Fibroblast of skin of scalp (primary cell): ENCODE measurements at regions not wholly inside any gene's neighbourhood (a gene's known extent, or its start where the extent isn't known, plus 50 kb on each side); places are given as distances from the start of the nearest gene placed in this dataset.

Experiments used
- DNase-seq: peaks from one replicate; pipeline ENCODE4 v3.0.0-alpha.2; 2013

DNA sequence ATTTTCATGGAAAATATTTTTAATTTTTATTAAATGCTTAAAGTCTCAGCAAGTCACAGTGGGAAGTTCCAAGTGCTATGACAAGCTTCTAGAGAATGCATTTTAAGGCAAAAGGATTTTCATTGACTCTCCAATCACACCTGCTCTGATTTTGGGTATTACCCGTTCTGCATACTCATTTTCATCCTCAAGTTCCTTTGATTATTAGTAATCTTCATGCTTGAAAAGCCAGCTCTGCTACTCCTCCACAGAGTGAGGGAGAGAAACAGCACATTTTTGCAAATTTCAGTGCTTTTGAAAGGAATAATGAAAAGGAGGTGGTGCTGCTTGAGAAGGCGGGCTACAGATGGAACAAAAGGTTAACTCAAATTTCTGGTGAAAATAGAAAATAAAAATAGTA is 450.7 kb downstream of the NSUN3 start:
- DNase-seq, result no peak

DNA sequence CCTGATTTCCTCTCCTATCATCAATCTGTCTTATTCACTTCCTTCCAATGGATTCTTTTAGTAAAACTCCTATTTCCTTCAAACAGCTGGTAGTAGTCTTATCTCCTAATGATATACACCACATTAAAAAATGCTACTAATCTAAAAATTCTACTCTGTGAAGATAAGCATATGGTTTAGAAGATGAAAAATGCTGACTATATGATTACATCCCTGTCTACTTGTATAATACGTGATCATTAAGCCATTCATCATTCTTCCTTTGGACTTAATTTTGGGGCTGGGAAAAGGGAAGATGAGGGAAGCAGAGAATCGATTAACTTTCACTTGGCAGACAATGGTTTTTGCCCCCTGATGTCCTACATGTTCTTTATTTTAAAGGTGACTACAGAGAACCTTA is 453.1 kb downstream of the NSUN3 start:
- DNase-seq, result no peak

DNA sequence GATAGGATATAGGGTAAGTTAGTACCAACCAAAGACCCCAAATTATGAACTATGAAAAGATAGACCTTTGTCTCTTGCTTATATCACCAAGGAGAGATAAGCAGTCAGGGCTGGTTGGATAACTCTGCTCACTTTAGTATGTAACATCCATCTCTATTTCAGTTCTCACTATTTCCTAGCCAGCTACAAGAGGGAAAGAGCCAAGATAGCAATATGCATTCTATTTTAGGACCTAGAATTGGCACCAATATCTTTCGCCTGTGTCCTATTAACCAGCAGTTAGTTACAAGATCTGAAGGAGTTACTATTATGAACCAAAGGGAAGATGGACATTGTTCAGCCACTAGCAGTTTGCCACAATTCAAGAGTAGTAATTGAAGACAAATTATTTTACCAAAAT is 457.5 kb downstream of the NSUN3 start:
- no peak for DNase-seq

DNA sequence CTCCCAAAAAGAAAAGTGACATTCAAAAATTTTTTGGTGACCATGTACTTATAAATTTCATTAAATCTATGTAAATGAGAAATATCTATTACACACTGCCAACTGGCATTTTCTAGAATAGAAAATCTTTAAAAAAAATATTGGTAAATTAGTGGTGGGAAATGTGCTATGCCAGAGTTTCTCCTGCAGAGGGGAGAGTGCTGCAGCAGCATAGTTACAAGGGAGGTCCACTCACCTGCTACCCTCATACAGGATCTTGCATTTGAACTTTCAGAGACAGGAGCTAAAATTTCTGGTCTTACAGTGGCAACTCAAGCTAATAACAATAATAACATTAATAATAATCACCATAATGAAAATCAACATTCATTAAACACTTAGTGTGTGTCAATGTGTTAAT is 459.6 kb downstream of the NSUN3 start:
- DNase-seq, result no peak

DNA sequence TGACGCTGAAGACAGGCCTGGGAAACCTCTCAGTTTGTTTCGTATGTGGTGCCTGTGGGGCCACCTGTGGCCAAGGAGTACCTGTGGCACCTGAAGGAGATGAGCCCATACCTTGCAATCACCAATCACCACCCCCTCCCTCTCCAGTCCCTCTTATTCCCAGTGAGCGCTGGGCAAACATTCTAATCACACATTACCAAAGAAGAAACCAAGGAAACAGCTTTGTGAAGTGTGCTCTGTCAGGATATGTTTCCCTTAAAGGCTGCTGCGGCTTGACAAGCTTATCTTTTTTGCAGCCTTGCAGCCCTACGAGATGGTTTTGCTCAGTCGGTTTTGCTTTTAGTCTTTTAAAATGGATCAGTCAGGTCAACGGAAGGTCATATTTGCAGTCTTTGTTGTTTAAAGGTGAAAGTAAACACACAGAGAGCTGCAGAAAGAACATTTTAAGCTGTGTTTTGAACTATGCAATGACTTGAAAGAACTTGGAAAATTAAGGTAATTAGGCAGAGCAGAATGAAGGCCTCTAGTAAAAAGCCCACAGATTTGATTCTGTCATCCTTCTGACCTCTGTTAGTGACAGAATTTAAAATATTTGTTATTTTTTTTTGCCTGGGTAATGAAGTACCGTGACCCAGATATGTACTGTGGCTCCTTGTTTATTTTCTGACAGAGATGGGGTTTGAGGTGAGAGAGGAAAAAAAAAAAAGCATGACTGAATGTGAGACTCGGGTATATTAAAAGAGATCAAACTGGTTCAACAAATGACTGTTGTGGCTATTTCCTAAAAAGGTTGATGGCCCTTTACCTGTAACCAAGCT is 461.4 kb downstream of the NSUN3 start:
- DNase-seq, result no peak

DNA sequence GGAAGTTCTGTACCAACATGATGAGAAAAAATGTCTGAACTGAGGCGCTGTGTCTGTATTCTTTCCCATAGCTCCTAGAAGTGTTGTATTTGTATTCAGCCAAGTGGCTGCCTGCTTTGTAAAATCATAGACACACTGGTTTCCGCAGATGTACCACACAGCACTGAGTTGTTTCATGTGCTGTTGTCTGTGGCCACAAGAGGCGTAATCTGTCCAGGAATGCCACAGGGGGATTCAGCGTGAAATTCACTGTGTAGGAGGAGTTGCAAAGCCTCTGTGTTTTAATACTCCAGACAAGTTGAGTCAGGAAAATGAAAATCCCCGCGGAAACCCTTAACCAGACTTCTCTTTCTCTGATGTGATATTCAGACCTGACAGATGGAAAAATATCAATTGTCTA is 462.2 kb downstream of the NSUN3 start:
- DNase-seq, result peak; percentile 39

DNA sequence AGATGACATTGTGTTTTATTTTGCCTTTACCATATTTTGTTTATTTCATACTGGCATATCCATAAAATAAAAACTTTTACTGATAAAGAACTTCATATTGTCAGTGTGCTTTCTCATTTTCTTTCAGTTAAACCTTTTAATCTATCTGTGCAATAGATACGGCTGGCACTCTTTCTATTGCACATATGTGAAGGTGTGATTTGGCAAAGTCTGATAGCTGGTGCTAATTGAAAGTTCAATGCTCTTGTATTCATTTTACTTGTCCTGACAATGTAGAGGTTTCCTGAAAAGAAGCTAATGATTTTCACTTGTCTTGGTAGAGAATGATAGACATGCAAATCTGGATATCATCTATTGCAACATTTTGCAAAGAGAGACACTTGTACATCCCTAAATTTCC is 467.0 kb downstream of the NSUN3 start:
- no peak for DNase-seq

DNA sequence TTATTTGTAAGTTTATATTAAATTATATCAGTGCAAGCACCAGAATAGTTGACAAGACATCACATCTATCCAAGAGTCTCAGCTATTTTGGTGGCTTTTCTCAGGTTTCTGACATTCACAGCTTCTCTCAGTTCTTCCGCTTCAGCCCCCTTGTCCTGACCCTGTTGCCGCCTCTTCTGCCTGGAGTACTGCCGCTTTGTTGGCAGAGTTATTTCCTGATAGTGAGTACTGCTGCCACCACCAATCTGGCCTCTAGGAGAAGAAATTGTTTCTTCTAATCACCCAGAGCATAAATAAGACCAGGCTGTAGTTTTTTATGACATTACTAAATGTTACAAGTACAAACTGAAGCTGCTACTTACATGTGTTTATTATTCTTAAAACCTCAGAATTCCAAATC is 470.1 kb downstream of the NSUN3 start:
- no peak for DNase-seq

DNA sequence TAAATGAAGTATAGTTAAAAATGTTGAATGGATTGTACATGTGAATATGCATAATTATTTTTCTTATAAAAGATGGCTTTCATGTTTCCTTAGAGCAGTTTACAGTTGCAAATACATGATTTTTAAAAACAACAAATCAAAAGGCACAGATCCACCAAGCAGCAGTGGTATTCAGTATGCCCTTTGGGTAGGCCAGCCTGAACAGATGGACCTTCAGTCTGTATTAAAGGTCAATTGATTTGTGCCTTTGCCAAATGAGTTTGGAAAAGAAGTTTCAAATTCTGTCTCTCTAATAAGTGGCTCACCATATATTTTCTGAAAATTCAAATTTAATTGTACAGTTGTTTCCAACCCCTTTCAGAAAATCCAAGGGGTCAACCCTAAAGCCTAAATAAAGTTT is 477.1 kb downstream of the NSUN3 start:
- DNase-seq, result no peak

DNA sequence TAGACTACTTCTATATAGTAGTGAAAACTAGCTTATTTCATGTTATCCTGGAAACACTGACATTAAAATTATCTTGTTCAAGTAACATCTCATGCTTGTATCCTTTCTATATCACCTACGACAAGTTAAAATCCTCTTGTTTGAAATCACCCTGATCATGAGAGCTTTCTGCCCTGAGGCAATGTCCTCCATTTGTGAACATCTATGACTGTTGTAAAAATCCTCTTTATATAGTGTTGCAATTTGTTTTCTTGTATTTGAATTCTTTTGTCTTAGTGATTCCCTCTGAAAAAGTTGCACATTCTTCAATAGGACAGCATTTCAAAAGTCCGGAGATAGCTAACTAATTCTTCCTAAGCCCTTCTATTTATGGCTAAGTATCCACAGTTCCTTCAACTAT is 480.3 kb downstream of the NSUN3 start:
- no peak for DNase-seq

DNA sequence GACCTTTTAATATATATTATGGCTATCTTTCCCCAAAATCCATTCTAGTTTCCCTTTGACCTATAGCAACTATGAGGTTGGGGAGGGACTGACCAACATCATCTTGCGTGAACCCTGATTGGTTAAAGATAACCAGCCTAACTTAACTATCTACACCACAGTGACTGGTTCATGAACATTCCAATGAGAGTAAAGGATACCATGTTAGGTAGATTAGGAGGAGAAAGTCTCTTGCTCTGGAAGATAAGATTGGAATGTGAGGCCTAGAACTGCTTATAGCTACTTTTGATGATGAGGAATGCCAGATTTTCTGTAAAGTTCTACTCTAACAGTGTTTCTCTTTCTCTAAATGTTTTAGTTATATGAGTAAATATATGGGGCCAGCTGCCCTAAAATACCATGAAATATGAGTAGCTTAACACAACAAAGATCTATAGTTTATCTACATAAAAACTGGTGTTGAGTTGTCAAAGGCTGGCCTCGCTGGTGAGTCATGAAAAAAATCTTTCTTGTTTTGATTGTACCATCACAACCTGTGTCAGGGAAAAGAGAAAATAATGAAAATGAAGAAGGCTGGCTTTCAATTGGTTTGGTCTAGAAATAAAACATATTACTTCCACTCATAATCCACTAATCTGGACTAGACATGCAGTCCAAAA is 481.4 kb downstream of the NSUN3 start:
- DNase-seq, result no peak

DNA sequence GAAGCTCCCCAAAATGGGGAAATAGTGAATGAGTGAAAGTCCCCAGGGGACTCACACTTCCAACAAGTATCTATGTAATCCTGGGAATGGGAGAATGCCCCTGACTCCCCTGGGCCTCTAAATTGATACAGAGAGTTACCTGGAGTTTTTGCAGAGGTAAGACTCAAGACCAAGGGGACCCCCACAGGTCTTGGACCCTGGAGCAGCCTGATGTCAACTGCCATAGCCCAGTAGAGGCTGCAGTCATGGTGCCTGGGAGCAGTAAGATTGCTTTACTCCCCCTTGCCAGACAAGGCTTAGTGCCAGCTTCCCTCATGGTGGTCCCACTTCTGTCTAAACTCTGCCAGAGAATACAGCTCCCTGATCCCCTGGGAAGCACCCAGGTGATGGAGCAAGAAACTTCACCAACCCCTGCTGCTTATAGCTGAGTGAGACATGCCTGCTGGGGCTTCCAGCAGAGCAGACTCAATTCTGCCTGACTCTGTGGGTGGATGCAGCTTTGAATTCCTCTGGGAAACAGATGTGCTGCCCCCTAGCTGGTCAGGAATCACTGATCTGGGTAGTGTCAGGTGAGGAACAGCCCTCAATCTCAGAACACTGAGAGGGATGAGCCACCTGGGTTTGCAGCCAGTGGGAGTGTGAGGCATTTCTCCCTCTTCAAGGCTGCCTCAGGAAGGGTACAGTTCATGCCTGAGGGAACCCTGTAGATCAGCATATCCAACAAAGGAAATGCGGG is 485.9 kb downstream of the NSUN3 start:
- no peak for DNase-seq

DNA sequence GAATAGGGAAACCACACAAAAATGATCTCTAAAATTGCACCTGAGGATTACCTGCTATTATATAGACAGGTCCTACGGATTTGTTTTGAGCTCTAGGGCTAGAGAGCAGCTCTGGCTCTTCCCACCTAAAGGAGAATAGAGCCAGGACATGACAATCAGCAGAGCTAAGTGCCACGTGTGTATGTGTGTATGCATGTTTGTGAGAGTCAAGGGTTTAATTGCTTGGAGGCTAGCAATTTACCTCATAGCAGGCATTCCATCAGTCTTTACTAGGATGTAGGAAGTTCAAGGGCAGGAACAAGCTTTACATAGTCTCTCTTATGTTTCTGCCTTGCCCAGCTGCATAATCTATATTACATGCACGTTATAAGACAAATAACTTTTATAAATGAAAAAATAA is 498.2 kb downstream of the NSUN3 start:
- no peak for DNase-seq

DNA sequence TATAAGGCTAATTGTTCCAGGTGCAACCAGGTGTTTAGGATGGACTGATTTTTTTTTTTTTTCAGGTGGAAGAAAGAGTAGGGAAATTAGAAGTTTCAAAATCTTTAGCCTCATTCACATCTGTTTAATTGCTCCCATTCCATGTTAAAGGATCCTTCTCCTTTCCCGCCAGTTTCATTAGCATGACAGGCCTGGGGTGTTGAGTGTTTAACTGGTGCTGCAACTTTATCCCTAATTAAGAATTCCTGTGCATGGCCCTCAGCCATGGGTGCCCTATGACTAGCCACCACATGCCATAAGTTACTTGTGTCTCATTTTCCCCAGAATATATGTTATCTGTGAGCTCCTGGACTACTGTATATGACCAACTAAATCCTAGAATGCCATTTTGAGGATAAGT is 501.4 kb downstream of the NSUN3 start:
- no peak for DNase-seq

DNA sequence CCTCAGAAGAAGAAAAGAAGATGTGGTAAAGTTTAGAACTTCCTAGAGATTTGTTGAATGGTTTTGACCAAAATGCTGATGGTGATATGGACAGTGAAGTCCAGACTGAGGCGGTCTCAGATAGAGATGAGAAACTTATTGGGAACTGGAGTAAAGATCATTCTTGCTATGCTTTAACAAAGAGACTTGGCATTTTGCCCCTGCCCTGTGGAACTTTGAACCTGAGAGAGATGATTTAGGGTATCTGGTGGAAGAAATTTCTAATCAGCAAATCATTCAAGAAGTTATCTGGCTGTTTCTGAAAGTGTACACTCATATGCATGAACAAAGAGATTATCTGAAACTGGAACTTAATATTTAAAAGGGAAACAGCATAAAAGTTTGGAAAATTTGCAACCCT is 505.2 kb downstream of the NSUN3 start:
- DNase-seq, result no peak

DNA sequence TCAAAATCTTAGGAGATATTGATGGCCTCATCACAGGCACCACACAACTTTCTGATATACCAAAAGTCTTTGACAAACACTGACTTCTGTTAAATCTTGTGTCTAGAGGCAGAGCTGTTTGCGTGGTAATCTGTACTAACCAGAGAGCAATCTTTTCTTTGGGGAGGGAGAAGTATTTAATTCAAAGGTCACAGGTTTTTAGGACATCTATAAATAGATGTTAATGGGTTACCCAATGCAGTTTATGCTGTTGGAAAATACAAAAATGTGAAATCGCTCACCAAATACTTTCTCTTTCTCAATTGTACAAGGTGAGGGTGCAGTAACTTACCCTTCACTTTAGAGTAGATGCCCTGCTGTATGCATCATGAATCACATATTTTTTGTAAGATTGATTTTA is 510.5 kb downstream of the NSUN3 start:
- DNase-seq, result no peak

DNA sequence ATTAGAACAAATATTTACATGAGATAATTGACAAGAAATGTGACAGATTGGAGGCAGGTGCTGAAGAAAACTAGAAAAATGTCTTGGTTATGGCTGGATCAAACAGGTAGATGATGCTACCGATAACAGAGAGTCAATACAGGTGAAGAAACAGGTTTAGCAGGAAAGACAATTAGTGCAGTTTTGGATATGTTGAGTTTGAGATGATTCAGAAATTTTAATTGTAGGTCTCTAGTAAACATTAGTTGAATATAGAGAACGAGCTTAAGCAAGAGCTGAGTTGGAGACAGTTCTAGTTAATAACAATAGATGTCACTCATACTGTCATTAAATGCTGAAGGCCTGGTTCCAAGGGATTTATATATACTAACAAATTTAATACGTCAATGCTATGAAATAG is 524.4 kb downstream of the NSUN3 start:
- no peak for DNase-seq

DNA sequence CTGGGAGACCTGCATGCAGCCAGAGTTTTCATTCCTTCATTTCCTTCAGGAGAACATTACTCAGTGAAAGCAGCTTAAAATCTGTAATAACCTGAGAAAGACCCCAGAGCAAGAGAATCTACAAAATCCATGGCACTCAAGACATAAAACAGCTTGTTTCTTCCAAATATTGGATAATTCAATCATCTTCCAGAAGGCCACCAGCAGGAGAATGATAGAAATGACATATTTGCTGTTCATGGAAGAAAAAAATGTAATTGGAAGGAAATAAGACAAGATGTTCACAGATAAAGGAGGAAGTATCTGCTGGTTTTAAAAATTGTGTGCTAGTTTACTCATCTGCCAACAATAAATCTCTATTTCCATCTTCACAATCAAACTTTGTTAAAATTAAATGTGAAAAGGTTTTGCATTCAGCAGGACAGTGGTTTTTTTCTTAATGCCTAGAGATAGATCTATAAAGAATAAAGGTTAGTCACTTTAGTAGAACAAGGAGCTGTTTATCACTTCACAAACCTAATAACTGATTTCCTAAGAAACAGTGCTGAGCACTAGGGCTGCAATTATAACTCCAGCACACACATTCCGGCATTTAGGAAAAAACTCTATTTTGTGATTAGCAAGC is 530.8 kb downstream of the NSUN3 start:
- DNase-seq, result no peak

DNA sequence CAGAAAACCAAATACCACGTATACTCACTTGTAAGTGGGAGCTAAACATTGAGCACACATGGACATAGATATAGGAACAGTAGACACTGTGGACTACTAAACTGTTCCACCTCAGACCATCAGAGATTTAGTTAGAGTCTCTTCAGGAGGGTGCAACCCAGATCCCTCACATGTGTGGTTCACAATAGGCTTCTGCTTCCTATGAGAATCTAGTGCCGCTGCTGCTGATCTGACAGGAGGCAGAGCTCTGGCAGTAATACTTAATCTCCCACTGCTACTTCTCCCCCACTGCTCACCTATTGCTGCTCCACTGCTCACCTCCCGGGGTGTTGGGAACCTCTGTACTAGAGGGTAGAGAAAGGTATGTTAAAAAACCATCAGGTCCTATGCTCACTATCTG is 533.3 kb downstream of the NSUN3 start:
- DNase-seq, result no peak

DNA sequence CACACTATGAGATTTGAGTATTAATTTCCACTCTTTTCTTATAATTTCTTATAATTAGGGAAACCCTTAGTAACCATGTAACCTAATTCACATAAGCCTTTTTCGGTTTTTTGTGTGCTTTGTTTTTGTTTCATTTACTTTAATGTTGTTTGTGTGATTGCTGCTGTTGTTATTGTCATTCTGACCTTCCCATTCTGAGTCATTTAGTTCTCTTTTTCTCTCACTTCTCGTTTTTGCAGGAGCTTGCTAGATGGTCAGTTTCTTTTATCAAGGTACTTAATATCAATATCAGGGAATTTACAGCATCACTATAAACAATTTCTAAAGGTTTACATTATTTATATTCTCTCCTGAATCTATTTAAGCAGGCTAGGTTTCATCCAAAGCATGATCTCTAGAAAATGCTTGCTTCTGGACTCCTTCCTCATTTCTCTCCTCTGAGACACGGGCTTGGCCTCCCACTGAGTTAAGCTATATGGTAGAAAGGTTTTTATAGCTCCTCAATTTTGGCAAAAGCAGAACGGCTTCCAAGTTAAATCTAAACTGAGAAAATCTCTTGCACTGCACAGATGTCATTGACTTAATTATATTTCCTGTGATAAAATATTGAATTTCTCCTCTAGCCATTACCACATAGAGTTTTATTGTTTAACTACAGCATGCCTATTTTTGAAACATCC is 534.2 kb downstream of the NSUN3 start:
- no peak for DNase-seq

DNA sequence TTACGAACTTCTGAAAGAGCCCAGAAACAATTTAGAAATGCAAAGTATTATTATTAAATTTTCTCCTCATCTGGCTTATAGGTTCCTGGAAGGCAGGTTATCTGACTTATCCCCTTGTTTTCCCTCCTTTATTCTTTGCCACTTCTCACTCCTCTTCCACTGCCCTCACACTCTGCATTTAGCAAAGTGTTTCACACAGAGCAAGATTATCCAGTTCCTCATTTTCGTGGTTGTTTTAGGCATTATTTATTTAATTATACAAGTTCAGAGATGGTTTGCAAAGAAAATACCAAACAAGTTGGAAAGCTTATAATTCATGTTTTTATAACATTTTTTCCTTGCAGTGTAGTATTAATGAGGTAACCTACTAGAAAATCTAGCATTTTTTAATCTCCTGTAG is 544.9 kb downstream of the NSUN3 start:
- DNase-seq, result no peak

DNA sequence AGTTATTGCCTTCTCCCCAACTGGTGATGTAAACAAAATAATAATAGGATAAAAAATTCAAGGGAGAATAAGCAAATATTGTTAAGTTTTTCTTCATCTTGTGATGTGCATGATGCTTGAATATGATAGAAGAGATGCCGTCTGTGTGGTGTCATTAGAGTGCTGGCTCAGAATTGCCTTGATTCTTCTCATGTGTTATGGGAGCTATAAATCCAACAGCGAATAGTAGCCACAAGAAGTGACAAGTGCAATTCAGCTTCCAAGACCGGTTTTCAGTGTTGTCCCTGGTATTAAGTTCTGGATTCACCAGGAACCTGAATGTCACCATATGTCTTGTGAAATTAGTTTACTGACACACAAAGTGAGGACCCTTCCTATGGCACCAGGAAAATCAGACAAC is 547.0 kb downstream of the NSUN3 start:
- DNase-seq, result no peak

DNA sequence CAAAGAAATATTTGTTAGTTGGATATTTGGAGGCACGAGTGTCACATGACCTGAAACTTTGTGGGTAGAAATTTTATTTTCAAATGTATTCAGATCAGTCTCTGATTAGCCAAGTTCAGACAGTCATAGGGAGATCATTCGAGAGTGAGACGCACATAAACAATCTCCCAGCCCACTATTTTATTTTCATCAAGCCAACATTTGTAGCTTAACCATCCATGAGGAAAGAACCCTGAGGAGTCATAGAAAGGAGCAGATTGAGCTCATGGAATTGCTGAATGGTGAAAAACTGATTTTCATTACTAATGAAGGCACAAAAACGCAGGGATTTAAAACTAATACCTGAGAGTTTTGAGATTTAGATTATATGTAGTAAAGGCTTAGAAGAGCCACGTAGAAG is 548.7 kb downstream of the NSUN3 start:
- no peak for DNase-seq
